ENCODE measurements at regions not wholly inside any gene's neighbourhood (a gene's known extent, or its start where the extent isn't known, plus 50 kb on each side); places are given as distances from the start of the nearest gene placed in this dataset.
A peak's percentile ranks its signal among the peaks of the same experiment; 100 is the strongest.

GRCh38 chr1:184152434-184152898 is 100.9 kb downstream of the TSEN15 start:
- intact Hi-C loops (cut with micrococcal nuclease), result no loop called here
- ATAC-seq, result no peak
- peaks cover 42% of the 10 kb centered on the region for H3K27me3 Mint-ChIP-seq
- CTCF ChIA-PET, result no interaction called here
- POLR2A ChIA-PET, result no interaction called here
- TF ChIP-seq CTCF (IDR thresholded peaks at IDR 0.05), result no peak
- H3K36me3 Mint-ChIP-seq (ENCODE audit: low read depth), result no peaks in the 10 kb centered on the region
- H3K4me3 Mint-ChIP-seq, result peak overlapping the region; percentile 11
- H3K27ac Mint-ChIP-seq, result no peak overlapping the region
- DNase-seq, result no peak
- peaks cover 12% of the 10 kb centered on the region for H3K4me1 Mint-ChIP-seq (ENCODE audit: low read depth)
- H3K9me3 Mint-ChIP-seq, result no peaks in the 10 kb centered on the region

GRCh38 chr1:184152974-184153373 is 101.4 kb downstream of the TSEN15 start:
- Mint-ChIP-seq H3K36me3 (ENCODE audit: low read depth) (no peaks in the 10 kb centered on the region), H3K4me1 (ENCODE audit: low read depth) (peaks cover 12% of the 10 kb centered on the region), H3K27me3 (peaks cover 38% of the 10 kb centered on the region), H3K27ac (no peak overlapping the region), H3K4me3 (peak overlapping the region; percentile 11), H3K9me3 (no peaks in the 10 kb centered on the region)
- no peak for TF ChIP-seq CTCF (IDR thresholded peaks at IDR 0.05)
- ATAC-seq (no peak), DNase-seq (no peak)
- POLR2A ChIA-PET, result no interaction called here
- CTCF ChIA-PET, result interaction anchor here (1.0 kb wide), 1 partner anchor 69 kb away, joined by 3 read pairs; no protein-coding TSS in a partner anchor
- intact Hi-C loops (cut with micrococcal nuclease), result no loop called here

GRCh38 chr1:184153731-184154130 is 102.2 kb downstream of the TSEN15 start:
- Mint-ChIP-seq H3K27me3 (peaks cover 35% of the 10 kb centered on the region), H3K4me1 (ENCODE audit: low read depth) (peaks cover 12% of the 10 kb centered on the region), H3K36me3 (ENCODE audit: low read depth) (no peaks in the 10 kb centered on the region), H3K4me3 (no peak overlapping the region), H3K9me3 (no peaks in the 10 kb centered on the region), H3K27ac (no peak overlapping the region)
- ATAC-seq (no peak), DNase-seq (no peak)
- ChIA-PET CTCF (interaction anchor here (1.0 kb wide), 1 partner anchor 68 kb away, joined by 3 read pairs; no protein-coding TSS in a partner anchor), POLR2A (no interaction called here)
- TF ChIP-seq CTCF (IDR thresholded peaks at IDR 0.05), result no peak
- intact Hi-C loops (cut with micrococcal nuclease), result no loop called here

- no peak for DNase-seq
- POLR2A ChIA-PET, result no interaction called here
- H3K4me1 Mint-ChIP-seq (ENCODE audit: low read depth), result peaks cover 12% of the 10 kb centered on the region
- no peak overlapping the region for H3K27ac Mint-ChIP-seq
- intact Hi-C loops (cut with micrococcal nuclease), result no loop called here
- H3K9me3 Mint-ChIP-seq, result no peaks in the 10 kb centered on the region
- peaks cover 27% of the 10 kb centered on the region for H3K27me3 Mint-ChIP-seq
- no peak overlapping the region for H3K4me3 Mint-ChIP-seq
- no peak for ATAC-seq
- H3K36me3 Mint-ChIP-seq (ENCODE audit: low read depth), result no peaks in the 10 kb centered on the region
- CTCF ChIA-PET, result interaction anchor here (0.7 kb wide), 1 partner anchor 507 kb away, joined by 3 read pairs; no protein-coding TSS in a partner anchor
- TF ChIP-seq CTCF (IDR thresholded peaks at IDR 0.05), result no peak
Measured at GRCh38 chr1:184156521-184157393, 105.2 kb downstream of the TSEN15 start.

DNA sequence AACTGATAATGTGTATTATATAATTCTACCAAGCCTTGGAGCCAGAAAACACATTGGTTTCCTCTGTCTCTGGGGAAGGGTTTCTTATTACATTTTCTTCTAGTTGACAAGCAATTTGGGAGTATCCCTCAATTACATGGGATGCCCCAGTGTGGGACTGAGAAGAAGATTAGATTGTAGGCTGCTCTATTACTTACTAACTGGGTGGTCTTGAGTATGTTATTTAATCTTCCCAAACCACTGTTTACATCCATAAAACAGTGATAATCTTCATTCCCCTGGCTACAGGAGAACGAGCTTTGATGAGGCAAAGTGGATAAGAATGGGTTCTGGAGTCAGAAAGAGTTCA is 105.8 kb downstream of the TSEN15 start:
- intact Hi-C loops (cut with micrococcal nuclease), result no loop called here
- CTCF ChIA-PET, result no interaction called here
- Mint-ChIP-seq H3K36me3 (ENCODE audit: low read depth) (no peaks in the 10 kb centered on the region), H3K27ac (no peak overlapping the region), H3K4me1 (ENCODE audit: low read depth) (peaks cover 10% of the 10 kb centered on the region), H3K9me3 (no peaks in the 10 kb centered on the region), H3K4me3 (no peak overlapping the region), H3K27me3 (peaks cover 22% of the 10 kb centered on the region)
- POLR2A ChIA-PET, result no interaction called here
- no peak for TF ChIP-seq CTCF (IDR thresholded peaks at IDR 0.05)
- ATAC-seq (no peak), DNase-seq (no peak)
